HG03064 (cell line): ENCODE measurements at regions not wholly inside any gene's neighbourhood (a gene's known extent, or its start where the extent isn't known, plus 50 kb on each side); places are given as distances from the start of the nearest gene placed in this dataset.
A peak's percentile ranks its signal among the peaks of the same experiment; 100 is the strongest.

Experiments
- ATAC-seq: cut with Tn5 transposase; IDR thresholded peaks from one replicate; pipeline ENCODE4 v1.9.1; 2021; ENCODE audit warnings: low read depth; ENCODE audit not compliant: unreplicated experiment

DNA sequence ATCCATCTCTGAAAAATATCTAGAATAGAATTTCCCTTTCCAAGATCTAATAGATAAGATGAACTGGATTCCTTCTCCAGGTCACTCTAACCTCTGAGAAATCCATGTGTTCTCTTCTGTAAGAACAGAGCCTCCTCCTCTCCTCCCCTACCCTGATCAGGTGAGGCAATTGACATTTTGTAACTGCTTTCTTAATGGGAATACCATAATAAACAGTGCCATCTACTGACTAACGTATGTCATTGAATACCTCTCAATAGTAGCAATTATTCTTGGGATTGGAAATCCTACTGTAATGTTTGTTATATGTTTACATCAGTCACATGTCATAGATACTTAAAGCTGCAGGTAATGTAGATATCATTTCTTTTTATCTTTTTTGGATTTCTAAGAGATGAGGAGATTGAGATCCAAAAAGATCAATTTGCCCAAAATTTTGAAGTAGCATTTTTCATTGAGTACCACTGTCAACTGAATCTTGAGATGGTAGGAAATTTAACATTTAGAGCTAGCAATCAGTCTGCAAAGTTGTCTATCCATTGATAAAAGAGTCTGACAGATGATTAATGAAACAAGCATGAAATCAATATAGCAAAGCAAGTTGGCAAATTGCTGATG lies 365.8 kb upstream of the HSF2 start:
- ATAC-seq, result peak; percentile 89

DNA sequence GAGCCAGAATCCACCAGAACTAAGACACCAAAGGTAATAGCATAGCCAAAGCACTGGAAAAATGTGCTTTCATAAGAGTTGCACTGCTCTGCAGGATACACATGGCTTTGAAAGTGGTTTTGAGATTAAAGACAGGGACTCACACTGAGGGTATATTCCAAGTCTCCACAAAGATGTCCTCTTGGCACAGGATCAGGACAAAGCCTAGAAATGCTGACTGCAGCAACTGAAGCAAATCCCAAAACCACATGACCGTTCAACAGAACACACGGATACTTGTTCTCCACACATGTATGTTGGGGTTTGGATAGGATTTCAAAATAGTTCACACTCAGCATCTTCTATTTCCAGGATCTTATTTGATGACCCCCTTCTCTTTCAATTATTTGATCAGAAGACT lies 364.3 kb upstream of the HSF2 start:
- no peak for ATAC-seq

DNA sequence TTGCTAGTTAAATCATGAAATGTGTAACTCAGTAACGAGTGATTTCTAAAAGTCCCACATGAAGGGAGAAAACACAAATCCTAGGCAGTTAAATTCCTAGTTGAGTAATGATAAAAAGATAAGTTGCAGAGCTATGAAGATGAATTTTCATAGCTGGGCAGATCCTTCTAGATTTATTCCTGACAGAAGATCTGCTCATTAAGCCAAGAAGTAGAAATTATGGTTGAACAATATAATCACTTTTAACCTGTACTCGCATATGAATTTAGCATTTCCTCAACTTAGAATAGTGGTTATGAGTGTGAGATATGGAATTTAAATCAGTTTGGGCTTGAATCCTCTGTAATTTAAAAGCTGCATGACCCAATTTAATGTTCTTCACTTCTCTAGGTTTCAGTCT lies 359.2 kb upstream of the HSF2 start:
- no peak for ATAC-seq

DNA sequence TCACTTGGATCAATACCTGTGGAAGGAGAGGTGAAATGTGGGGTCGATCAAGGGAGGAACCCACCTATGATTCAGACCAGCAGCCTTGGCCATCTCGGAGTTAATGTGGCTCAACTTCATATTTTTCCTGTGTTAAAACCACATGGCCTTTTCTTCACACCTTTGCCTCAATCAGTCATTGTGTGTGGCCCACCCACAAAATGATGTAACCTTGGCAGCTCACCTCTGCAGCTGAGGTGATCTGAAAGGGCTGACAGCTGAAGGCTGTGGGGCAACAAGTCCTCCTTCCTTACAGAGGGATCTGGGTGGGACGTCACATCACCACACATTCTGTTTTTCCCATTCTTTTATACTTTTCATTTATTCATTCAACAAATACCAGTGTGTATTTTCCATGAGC lies 357.1 kb upstream of the HSF2 start:
- no peak for ATAC-seq

DNA sequence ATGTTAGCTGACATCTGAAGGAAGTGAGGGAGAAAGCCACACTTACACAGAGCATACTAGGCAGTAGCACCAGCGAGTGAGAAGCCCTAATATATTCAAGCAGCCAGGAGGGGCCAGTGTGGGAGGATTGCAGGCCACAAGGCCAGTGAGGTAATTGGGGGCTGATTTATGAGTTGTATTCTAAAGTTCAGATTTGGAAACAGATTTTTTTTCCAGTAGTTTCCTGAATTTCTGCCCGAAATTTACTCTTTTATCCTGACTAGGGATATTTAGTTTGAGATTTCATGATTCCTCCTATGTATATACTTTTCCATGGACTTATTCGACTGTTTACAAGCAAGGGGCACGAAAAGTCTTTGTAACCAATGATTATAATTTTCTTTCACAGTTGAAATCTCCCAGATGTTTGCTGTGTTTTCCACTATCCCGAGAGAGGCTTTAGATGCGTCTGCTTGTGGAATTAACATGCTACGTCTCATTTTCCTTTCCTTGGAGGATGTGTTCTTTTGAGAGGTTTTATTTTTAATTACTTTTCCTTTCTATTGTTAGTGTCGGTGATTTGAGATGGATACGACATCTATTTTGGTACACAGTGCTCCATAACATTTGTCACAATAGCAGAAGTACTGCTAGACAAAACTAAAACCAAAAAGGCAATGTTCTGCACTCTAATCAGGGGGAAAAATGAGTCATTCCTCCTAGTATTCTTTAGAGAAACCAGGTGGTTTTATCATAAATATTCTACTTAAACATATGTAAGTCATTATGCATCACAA lies 356.3 kb upstream of the HSF2 start:
- ATAC-seq, result no peak

DNA sequence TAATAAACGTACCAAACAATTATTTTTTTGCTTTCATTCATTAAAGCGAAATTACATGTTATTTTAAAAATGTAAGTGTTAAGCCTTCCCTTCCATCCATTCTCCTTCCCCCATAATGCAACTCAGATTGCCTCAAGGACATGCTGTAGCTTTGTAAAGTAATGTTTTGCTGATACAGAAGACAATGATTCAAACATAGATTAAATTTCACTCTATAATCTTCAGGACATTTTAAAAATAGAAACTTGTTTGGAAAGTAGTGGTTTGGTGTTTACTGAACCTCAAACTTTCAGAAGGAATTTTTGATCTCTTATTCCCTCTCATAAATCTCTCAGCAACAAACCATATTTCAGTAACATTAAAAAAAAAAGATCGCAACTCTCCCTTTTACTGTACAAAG lies 350.9 kb upstream of the HSF2 start:
- ATAC-seq, result no peak

DNA sequence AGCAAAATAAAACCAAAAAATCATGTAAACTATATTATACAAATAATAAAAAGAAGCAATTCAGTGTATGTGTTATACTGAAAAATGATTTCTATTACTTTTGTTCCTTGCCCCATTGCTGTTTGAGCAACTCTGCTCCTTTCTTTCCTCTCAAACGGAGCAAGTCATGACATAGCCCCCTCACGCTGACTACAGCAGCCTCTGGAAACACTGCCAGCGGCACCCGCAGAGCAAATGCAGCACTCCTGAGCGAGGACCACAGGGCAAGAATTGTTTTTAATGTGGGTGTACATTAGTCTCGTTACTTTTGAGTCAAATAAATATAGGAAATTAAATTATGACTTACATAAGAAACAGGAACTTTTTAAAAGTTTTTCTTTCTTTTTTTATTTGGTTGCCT lies 350.1 kb upstream of the HSF2 start:
- no peak for ATAC-seq

DNA sequence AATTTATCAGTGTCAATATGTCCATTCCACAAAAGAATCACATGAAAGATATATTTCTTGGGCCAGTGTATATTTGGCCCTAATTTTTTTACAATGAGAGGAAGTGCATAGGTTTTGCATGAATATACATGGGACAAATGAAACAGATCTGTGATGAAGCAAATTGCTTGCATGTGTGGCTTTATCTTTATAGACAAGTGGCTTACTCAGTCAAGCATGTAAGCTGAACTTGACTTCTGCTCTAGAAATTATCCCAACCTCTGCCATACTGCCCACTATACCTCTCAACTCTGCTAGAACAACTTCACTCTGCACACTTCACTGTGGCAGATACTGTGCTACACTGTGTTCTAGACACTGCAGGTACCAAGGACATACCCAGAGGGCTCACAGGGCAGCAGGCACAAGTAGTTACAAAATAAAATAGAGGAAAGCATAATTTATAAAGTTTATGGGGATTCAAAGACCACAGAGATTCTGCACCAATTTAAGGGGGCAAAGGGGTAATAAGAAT lies 349.2 kb upstream of the HSF2 start:
- no peak for ATAC-seq

DNA sequence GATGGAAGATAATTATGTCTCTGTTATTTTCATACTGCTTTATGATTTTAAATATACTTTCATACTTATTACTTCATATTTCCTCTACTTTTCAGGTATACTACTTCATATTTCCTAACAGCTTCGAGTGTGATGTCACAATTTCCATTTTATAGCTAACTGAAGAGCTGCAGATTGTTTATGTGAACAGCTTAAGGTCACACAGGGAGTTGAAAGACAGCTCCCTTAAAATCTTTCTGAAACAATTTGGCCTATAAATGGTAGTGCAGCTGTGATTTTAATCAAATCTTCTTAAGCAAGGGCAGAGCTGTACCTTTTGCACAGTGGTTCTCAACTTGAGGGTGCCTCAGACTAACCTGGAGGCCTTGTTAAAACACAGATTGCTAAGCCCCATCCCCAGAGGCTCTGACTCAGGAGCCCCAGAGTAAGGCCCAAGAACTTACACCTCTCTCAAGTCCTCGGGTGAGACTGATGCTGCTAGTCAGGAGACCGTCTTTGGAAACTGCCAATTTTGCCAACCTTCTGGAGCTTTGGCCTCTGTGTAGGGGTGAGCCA lies 347.0 kb upstream of the HSF2 start:
- ATAC-seq, result no peak

DNA sequence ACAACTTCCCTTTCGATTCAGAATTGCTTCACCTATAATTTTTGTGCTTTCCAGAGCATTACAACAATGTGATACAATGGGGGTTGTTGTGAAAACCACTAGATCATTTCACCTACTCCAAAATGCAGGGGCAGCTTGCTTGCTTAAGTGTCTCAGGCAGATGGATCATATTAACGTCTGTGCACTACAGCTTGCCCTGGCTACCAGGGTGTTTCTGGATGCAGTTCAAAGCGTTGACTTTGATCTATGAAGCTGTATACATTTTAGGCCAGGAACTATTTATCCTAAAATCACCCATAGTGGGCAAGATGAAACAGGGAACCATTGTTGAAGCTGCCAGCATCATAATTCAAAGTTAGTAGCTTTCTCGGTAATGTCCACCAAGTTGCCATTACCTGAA lies 339.5 kb upstream of the HSF2 start:
- ATAC-seq, result no peak

DNA sequence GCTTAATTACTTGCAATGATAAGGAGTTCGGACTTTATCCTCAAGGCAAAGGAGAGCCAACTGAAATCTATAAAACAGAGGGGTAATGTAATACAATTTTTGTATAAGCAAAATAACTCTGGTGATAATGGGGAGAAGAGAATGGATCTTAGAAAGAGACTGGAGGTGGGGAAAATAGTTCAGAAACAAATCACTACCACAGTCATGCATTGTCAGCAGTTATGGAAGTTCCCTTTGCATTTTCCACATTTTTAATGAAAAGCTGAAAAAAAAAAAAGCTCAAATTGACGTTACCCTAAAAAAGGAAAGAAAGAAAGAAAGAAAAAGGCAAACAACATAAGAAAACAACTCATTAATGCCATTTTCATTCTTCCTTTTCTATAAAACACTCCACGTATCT lies 337.6 kb upstream of the HSF2 start:
- no peak for ATAC-seq

DNA sequence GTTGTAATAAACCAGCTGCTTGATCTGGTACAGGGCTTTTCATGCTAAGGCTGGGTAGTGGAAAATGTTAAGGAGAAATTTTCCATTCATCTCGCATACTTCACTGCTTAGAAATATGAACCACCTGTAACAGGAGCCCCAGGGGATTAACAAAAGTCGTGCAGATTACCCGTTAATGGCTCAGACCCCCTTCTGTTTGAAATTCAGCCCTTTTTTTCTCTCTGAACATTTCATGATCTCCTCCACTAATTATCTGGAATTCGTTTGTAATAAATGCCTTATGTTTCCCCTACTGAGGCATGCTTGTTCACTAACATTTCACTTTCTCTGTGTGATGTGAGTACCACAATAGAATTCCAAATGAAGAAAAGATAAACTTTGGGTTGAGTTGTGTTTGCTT lies 336.4 kb upstream of the HSF2 start:
- ATAC-seq, result no peak

DNA sequence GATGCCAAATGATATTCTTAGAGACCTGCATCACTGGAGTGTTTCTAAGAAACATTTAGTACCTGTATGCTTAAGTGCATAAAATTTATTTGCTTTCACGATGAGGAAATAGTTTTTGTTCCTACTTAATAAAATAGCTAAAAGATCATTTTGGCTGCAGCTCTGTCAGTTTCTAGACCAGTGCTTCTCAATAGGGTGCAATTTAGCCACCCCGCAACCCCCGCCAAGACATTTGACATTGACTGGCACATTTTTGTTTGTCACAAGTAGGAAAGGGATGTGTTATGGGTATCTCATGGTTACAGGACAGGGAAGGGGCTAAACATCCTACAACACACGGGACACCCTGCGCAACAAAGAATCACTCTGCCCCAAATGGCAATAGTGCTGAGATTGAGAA lies 335.7 kb upstream of the HSF2 start:
- no peak for ATAC-seq

DNA sequence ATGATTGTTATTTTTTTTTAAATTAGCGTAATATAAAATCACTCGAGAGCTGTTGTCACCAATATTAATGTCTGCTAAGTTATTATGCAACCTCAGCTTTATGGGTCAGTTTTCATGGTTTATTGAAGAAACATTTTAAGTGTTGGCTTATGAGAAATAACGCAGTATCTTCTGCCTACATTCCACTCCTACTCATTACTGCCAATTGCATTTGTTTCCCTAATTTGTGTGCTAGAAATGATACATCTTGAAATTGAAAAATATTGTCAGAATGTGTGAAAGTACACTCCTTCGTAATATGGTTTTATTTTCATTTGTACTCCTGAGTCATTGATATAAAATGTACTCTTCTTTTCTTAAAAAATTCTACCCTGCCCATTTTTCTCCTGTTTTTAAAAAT lies 333.3 kb upstream of the HSF2 start:
- no peak for ATAC-seq

DNA sequence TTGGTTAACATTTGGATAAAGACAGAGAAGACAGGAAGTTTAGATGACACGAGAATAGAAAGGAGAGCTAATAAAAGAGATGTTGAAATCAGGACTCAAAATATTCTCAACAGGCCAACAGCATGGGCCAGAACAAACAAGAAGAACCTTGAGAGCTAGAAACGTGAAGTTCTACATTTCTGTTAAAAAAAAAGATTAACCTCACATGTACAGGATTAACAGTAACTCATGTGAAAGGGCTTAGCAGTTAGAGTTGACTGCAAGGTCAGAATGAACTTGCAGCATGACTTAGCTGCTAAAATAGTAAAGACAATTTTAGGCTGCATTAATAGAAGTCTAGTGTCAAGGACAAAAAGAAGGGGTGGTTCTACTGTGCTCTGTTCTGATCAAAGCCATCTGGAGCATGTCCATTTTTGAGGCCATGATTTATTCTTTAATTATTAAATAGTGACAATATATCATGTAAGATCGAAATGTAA lies 331.1 kb upstream of the HSF2 start:
- no peak for ATAC-seq

DNA sequence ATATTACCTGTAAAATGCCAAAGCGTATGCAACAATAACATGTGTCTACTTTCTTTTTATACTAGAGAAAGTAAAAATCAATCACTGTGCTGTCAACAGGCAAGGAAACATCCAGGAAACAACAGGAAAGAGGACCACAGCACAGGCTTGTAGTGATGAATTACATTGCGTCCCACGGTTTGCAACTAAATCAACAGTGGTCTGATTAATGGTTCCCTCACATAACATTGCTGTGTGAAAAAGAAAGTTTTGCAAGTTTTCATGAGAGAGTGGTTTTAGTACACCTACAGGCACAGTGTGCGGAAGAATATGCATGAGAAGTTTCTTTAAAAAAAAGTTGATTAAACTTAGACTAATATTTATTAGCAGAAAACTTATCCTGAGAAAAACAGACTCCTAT lies 329.5 kb upstream of the HSF2 start:
- no peak for ATAC-seq

DNA sequence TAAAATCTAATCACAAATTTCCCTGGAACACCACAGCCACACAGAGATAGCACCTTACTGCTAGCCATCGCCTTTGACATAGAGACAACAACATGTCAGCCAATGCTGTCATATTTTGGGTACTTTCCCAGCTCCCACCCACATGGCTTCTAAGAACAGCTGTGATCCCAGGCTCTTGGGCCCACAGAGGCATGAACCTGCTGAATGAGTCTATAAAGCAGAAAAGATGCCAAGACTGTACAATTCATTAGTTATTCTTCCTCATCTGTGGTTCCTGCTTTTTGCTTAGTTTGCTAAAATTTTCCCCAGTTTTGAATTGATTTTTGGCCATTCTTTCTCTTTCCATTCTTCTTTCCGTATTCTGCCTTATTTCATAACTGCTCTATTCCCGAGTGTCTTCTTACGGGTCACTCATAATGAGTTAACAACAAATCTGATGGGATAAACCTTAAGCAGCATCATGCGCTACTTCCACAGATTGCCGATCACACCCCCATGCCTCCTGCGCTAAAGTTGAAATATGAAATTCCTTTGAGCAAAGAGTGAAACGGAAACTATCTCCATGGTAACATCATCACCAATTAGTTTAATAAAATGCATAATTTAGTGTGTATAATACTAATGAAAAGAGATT lies 327.3 kb upstream of the HSF2 start:
- ATAC-seq, result no peak

DNA sequence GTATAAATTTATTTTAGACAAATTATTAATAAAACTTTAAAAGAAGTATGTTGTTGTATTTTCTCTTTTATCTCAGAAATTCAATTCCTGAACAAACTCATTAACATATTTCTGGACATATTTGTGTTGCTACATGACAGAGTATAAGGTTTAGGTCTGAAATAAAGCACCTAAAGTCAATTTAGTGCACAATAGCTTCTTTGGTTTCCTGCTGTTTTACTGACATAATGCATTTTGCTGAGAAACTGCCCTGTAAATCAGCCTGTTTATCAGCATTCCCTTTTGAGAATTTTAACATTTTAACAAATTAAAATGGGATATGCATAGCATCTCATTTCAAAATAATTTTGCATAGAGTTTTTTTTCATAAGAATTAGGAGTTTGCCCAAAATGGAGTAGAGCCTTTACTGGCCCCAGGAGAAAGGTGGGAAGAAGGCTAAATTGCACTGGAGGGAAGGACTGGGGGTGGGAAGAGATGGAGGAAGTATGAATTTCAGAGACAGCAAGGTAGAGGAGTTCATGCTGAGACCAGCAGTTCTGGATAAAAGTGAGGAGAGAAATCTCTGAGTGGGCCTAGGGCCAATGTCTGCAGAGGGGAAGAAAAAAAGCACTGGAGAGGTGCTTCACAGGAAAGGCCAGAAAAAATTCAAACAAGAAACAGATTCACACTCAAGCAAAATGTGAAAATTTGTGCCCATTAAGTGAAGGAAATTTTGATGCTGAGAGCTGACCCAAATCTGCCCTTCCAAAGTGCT lies 324.2 kb upstream of the HSF2 start:
- no peak for ATAC-seq

DNA sequence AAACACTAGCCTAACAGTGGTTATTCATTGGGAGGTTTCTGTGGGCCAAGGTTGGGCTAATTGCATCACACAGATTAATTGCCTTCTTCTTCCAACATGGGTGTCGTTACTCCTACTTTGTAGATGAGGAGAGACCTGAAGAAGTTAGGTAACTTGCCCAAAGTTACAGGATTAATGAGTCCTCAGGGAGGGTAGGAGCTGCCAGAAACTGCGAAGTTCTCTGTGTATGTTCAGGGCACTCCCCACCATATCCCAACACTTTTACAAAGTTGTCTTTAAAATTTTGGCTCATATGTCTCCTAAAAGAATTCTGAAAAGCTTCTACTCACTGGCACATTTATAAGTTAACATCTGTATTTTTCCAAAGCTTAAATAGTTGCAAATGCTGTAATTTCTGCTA lies 323.5 kb upstream of the HSF2 start:
- ATAC-seq, result no peak

DNA sequence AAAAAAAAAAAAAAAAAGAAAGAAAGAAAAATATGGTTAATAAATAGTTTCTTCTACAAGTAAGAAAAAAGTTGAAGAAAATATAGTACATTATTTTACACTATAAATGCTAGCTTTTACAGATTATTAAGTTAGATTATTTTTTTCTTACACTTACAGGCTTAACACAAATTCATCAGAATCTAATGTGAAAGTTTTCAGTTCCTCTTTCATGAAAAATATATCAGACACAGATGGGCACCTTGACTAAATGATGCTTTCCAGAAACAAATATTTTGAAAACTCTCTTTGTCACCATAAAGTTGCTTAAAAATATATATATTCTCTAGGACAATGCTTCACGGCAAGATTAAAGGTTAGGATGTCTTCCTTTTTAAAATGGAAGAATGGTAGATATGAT lies 321.8 kb upstream of the HSF2 start:
- no peak for ATAC-seq

DNA sequence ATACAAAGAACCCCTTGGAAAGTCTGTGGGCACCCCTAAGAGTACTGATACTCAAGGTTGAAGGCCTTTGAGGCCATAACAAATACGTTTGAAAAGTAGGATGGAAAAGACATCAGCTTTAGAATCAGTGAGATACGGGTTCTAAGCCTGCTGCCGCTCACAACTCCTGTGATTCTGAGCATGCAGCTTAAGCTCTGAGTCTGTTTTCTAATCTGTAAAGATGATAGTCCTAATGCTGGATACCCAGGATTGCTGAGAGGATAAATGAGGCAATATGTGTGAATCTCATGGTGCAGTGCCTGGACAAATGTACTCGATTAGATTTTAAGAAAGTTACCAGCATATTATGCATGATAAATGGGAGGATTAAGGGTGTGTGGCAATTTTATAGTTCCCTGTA lies 321.0 kb upstream of the HSF2 start:
- no peak for ATAC-seq
